ENCODE measurements at regions not wholly inside any gene's neighbourhood (a gene's known extent, or its start where the extent isn't known, plus 50 kb on each side); places are given as distances from the start of the nearest gene placed in this dataset.
"Not testable (repeated sequence)": the region's sequence is repeated elsewhere in the genome, so short reads cannot be mapped to it uniquely, and the experiment has no call there.

GRCh38 chr14:49946320-49947141 lies 53.6 kb downstream of the ARF6 start:
- peak; percentile 83 for DNase-seq (ENCODE audit: low spot score)

- DNase-seq (ENCODE audit: low spot score), result no peak
Observed at GRCh38 chr14:49947506-49947905, 54.6 kb downstream of the ARF6 start.

GRCh38 chr14:49950275-49951228 lies 57.7 kb downstream of the ARF6 start:
- peak; percentile 73 for DNase-seq (ENCODE audit: low spot score)

- no peak for DNase-seq (ENCODE audit: low spot score)
Observed at GRCh38 chr14:49951229-49951607, 58.3 kb downstream of the ARF6 start.

- DNase-seq (ENCODE audit: low spot score), result no peak
Observed at GRCh38 chr14:49951691-49952345, 58.9 kb downstream of the ARF6 start.

GRCh38 chr14:49953196-49953595 lies 60.3 kb downstream of the ARF6 start:
- DNase-seq (ENCODE audit: low spot score), result no peak

GRCh38 chr14:49954171-49954631 lies 61.3 kb downstream of the ARF6 start:
- DNase-seq (ENCODE audit: low spot score), result no peak

GRCh38 chr14:49955024-49955423 lies 62.1 kb downstream of the ARF6 start:
- DNase-seq (ENCODE audit: low spot score), result no peak

- DNase-seq (ENCODE audit: low spot score), result no peak
Observed at GRCh38 chr14:49957089-49957852, 64.4 kb downstream of the ARF6 start.

GRCh38 chr14:49959822-49960408 lies 67.0 kb downstream of the ARF6 start:
- no peak for DNase-seq (ENCODE audit: low spot score)

- no peak for DNase-seq (ENCODE audit: low spot score)
Observed at GRCh38 chr14:49960453-49960852, 67.6 kb downstream of the ARF6 start.

GRCh38 chr14:49961270-49962222 lies 68.7 kb downstream of the ARF6 start:
- DNase-seq (ENCODE audit: low spot score), result no peak

GRCh38 chr14:49962621-49963020 lies 69.7 kb downstream of the ARF6 start:
- DNase-seq (ENCODE audit: low spot score), result no peak

- DNase-seq (ENCODE audit: low spot score), result not testable (repeated sequence)
Observed at GRCh38 chr14:49965068-49965651, 72.3 kb downstream of the ARF6 start.

- DNase-seq (ENCODE audit: low spot score), result no peak
Observed at GRCh38 chr14:49966304-49966809, 73.5 kb downstream of the ARF6 start.

- no peak for DNase-seq (ENCODE audit: low spot score)
Observed at GRCh38 chr14:49966971-49967630, 74.2 kb downstream of the ARF6 start.

- DNase-seq (ENCODE audit: low spot score), result no peak
Observed at GRCh38 chr14:49969961-49970360, 77.1 kb downstream of the ARF6 start.

GRCh38 chr14:49970474-49971147 lies 77.7 kb downstream of the ARF6 start:
- no peak for DNase-seq (ENCODE audit: low spot score)
